ENCODE measurements at regions not wholly inside any gene's neighbourhood (a gene's known extent, or its start where the extent isn't known, plus 50 kb on each side); places are given as distances from the start of the nearest gene placed in this dataset.
"Not testable (repeated sequence)": the region's sequence is repeated elsewhere in the genome, so short reads cannot be mapped to it uniquely, and the experiment has no call there.

- TF ChIP-seq CTCF (IDR thresholded peaks at IDR 0.05; ENCODE audit: low read length); EZH2 (IDR thresholded peaks at IDR 0.05; ENCODE audit: borderline replicate concordance, low read length): not testable (repeated sequence)
Observed at GRCh38 chr2:49611796-49612195, 457.5 kb upstream of the FSHR start.

Measured in OCI-LY1 (cell line).